Thyroid gland (tissue), 4 donors: ENCODE measurements at regions not wholly inside any gene's neighbourhood (a gene's known extent, or its start where the extent isn't known, plus 50 kb on each side); places are given as distances from the start of the nearest gene placed in this dataset.

Experiments
- POLR2A ChIP-seq, 2 donors: fragments of 450-650 bp; IDR thresholded peaks; one replicate each; pipeline ENCODE4 v1.6.1; 2017; ENCODE audit warnings: antibody characterized with exemption in 2 of 2, mild to moderate bottlenecking in 2 of 2, moderate library complexity in 1 of 2
- TF ChIP-seq, protein P1 (sequence below), 6 experiments: fragments of 200-600 bp in 3 of 6; fragments of 450-650 bp in 3 of 6; sonication (generic) in 3 of 6; IDR thresholded peaks; one replicate each; pipeline ENCODE4 v1.5.1; 2016 to 2019; ENCODE audit warnings: antibody characterized with exemption in 6 of 6, mild to moderate bottlenecking in 2 of 6, inconsistent platforms in 1 of 6, moderate library complexity in 1 of 6

- TF ChIP-seq, protein P1, sequence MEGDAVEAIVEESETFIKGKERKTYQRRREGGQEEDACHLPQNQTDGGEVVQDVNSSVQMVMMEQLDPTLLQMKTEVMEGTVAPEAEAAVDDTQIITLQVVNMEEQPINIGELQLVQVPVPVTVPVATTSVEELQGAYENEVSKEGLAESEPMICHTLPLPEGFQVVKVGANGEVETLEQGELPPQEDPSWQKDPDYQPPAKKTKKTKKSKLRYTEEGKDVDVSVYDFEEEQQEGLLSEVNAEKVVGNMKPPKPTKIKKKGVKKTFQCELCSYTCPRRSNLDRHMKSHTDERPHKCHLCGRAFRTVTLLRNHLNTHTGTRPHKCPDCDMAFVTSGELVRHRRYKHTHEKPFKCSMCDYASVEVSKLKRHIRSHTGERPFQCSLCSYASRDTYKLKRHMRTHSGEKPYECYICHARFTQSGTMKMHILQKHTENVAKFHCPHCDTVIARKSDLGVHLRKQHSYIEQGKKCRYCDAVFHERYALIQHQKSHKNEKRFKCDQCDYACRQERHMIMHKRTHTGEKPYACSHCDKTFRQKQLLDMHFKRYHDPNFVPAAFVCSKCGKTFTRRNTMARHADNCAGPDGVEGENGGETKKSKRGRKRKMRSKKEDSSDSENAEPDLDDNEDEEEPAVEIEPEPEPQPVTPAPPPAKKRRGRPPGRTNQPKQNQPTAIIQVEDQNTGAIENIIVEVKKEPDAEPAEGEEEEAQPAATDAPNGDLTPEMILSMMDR (IDR thresholded peaks at IDR 0.05) = no peak
- no peak for TF ChIP-seq POLR2A (IDR thresholded peaks at IDR 0.05)
Observed at GRCh38 chr11:92830377-92831155, 138.9 kb upstream of the MTNR1B start.
